ENCODE measurements at regions not wholly inside any gene's neighbourhood (a gene's known extent, or its start where the extent isn't known, plus 50 kb on each side); places are given as distances from the start of the nearest gene placed in this dataset.
"Not testable (repeated sequence)": the region's sequence is repeated elsewhere in the genome, so short reads cannot be mapped to it uniquely, and the experiment has no call there.

DNA sequence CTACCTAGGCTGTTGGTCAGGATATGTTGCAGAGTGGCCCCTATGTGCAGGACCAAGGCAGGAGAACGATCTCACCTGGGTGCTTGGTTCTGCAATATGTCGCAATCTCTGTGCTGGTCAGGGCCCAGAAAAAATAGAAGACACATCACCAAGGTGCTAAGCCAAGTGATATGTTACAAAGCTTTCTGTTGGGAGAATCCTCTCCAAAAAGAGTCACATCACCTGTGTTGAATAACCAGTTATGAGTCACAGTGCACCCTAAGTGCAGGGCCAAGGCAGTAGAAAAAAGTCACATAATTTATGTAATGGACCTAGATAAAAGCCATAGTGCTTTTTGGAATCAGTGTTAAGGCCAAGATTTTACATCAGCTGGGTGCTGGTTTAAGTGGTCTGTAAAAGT is 965.9 kb upstream of the AMELY start:
- DNase-seq (ENCODE audit: low spot score): no peak

DNA sequence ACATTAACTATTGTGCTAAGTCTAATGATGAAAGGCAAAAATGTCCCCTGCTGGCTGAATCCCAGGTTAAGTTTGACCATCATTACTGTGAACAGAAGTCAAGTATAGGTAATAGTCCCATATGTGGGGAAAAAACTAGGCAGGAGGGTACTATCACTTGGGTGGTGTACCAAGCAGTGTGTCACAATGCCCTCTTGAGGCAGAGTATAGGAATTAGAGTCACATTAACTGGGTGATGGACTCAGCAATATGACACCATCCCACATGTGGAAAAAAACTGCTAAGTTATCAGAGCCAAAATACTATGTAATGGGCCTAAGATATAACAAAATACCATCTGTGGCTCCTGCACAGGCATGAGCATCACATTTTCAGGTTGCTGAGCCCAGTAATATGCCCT is 962.5 kb upstream of the AMELY start:
- DNase-seq (ENCODE audit: low spot score): peak; percentile 35

DNA sequence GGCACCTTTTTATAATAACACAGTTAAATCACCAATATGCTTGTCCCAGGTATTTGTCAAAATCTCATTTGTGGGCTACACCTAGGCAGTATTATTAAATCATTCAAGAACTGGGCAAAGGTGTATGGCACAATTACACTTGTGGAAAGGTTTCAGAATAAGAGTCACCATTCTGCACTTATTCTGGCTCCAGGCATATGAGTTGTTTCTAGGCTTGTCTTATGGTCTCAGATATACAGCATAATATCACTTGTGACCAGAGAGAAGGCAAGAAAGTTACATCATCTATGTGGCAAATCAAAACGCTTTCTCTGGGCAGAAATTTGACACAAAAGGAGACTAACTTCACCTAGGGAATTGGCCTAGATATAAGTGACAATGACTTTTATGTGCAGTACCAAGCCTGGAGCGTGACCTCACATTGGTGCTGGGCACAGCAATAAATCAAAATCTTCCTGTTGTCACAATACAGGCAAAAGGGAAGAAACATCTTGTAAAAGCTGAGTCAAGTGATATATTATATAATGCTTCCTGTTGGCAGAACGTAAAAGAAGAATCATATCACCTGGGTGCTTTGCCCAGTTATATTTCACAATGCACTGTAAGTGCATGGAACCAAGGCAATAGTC is 959.9 kb upstream of the AMELY start:
- no peak for DNase-seq (ENCODE audit: low spot score)

DNA sequence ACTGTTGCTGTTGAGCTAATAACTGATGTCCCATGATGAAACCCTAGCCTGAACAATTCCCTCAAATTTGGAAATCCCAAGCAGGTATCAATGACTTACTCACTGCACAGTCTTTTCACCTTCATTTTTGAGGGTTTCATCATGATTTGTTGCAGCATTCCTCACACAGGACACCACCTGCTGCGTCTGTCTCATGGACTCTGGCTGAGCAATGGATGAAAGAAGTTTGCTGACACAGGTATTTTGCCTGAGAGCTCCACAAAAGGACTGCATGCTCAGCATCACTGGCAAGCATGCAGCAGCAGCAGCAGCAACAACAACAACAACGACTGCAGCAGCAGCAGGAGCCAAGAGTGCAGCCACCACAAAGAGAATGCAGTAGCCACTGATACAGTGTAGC is 955.4 kb upstream of the AMELY start:
- DNase-seq (ENCODE audit: low spot score): no peak

DNA sequence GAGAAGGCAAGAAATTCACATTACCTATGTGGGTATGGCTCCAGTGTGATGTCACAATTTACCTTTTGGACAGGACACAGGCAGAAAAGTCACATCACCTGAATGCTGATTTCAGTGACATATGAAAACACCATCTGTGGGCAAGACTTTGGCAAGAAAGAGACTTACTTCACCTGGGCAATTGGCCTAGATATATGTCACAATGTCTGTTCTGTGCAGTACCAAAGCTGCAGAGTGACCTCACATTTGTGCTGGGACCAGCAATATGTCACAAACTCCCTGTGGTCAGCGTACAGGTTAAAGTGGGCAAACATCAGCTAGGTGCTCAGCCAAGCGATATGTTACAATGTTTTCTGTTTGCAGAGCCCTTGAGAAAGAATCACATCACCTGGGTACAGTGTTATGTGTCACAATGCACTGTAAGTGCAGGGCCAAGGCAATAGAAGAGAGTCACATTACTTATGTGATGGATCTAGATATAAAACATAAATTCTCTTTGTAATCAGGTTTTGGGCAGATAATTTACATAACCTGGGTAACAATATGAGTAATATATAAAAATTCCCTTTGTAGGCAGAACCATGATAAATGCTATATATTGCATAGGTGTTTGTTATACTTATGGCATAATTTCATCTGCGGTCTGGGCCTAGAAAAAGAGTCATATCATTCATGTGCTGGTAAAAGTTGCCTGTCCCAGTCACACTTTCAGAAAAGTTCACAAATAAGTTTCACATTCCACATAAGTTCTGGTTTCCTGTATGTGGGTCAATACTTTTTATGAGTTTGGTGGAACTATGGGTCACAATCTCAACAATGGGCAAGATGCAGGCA is 949.4 kb upstream of the AMELY start:
- DNase-seq (ENCODE audit: low spot score): no peak

DNA sequence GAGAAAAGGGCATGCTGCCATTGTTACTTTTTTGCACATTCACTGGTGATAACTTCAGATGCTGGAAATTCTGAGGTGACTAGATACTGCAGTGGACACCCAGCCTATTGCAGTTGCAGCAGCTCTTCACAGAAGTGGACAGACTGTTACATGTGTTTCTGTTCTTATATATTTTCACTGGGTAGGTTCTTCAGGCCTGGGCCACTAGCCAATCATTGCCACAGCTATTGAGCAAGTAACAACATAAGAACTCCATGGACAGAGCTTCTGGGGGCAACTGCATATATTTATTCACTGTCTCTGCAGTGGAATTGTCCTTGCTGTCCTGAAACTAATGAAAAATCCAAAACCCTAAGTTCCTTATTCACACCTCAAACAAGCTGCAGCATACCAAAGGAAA is 938.6 kb upstream of the AMELY start:
- DNase-seq (ENCODE audit: low spot score): no peak

DNA sequence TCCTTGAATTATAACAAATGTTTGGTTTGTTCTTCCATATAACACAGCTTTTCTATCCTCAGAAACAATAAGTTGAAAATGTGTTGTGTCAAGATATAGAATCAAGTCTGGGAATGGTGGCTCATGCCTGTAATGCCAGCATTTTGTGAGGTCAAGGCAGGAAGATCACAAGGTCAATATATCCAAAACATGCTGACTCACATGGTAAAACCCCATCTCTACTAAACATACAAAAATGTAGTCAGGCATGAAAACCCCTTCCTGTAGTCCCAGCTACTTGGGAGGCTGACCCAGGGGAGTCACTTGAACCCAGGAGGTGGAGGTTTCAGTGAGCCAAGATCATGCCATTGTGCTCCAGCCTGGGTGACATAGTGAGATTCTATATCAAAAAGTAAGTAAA is 934.2 kb upstream of the AMELY start:
- no peak for DNase-seq (ENCODE audit: low spot score)

DNA sequence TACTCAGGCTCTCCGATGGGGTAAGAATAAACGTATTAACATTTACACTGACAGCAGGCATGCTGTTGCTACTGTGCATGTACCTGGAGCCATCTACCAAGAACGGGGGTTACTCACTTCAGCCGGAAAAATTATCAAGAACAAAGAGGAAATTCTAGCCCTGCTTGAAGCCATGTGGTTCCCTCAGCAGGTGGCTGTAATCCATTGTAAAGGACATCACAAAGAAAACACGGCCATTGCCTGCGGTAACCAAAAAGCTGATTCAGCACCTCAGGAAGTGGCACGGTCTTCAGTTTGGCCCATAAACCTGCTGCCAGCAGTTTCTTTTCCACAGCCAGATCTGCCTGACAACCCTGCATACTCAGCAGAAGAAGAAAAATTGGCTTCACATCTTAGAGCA is 925.5 kb upstream of the AMELY start:
- no peak for DNase-seq (ENCODE audit: low spot score)

DNA sequence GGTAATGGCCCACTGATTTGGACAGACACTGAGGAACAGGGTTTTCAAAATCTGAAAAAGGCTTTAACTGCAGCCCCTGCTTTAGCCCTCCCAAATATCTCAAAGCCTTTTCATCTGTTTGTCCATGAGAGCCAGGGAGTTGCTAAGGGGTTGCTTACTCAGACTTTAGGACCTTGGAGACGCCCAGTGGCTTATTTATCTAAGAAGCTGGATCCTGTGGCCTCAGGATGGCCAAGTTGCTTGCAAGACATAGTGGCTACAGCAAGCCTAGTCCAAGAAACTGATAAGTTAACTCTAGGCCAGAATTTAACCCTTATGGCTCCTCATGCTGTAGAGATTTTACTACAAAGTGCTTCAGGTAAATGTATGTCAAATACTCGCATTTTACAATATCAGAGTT is 924.8 kb upstream of the AMELY start:
- no peak for DNase-seq (ENCODE audit: low spot score)

DNA sequence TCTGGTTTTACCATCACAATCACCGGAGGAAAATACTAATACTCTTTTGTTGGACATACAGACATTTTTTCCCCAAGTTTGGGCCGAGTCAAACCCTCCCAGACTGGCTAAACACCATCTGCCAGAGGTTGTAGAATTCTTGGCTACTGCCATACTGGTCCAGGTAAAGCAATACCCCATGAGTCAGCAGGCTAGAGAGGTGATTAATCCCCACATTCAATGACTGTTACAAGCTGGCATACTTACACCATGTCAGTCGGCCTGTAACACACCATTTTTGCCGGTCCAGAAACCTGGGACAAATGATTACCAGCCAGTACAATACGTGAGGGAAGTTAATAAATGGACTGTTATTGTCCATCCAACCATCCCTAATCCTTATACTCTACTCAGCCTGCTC is 923.9 kb upstream of the AMELY start:
- no peak for DNase-seq (ENCODE audit: low spot score)

DNA sequence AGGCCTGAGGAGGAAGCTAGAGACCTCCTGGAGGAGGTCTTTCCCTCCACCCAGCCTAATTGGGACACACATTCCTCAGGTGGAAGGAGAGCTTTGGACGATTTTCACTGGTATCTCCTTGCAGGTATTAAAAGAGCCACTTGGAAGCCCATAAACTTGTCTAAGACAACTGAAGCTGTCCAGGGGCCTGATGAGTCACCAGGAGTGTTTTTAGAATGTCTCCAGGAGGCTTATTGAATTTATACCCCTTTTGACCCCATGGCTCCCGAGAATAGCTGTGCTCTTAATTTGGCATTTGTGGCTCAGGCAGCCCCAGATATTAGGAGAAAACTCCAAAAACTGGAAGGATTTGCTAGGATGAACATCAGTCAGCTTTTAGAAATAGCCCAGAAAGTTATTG is 922.7 kb upstream of the AMELY start:
- no peak for DNase-seq (ENCODE audit: low spot score)

DNA sequence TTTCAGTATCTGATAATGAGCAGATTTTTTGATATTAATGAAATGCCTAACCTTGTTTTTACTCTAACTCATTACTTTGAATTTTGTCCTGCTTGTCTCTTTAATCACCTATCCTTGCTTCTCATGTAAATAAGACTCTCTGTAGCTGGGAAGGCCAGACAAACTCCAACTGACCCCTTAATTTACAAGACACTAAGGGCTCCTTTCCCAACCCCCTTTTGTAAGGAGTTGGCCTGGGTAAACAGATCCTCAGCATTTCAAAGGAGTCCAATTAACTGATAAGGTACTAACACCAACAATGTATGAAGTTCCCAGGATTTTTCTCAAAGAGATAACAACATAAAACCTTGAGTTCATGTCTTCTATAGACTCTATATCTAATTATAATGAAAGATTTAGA is 919.3 kb upstream of the AMELY start:
- not testable (repeated sequence) for DNase-seq (ENCODE audit: low spot score)

DNA sequence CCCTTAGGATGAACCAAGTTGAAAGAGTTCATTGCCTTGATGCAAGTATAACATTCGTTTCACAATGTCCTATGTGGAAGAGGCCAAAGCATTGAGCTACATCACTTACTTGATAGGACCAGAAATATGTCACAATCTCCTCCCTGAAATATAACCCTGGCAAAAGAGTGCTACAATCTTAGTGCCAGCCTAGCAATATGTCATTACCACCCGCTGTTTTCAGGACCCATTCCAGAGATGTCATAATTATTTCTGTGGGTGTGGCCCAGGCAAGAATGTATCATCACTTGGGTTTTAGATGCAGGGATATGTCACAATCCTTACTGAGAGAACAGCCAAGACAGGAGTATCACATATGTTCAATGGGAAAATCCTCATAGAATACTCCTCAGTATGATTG is 915.0 kb upstream of the AMELY start:
- DNase-seq (ENCODE audit: low spot score): peak; percentile 11

DNA sequence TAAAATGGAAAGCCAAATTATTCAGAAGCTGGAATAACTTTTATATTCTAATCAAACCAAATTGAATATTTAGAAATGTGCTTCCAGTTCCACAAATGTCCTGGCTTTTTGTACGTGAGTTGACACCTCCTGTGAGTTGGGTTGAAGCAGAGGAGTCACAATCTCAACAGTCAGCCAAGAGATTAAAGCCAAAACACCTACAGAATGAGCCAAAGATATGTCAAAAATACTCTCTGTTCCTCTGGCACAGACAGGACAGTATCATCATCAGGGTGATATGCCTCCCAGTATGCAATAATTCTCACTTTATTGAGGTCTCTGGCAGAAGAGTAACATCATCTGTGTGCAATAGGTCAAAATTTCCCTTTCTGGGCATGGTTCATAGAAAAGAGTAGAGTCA is 914.3 kb upstream of the AMELY start:
- no peak for DNase-seq (ENCODE audit: low spot score)

DNA sequence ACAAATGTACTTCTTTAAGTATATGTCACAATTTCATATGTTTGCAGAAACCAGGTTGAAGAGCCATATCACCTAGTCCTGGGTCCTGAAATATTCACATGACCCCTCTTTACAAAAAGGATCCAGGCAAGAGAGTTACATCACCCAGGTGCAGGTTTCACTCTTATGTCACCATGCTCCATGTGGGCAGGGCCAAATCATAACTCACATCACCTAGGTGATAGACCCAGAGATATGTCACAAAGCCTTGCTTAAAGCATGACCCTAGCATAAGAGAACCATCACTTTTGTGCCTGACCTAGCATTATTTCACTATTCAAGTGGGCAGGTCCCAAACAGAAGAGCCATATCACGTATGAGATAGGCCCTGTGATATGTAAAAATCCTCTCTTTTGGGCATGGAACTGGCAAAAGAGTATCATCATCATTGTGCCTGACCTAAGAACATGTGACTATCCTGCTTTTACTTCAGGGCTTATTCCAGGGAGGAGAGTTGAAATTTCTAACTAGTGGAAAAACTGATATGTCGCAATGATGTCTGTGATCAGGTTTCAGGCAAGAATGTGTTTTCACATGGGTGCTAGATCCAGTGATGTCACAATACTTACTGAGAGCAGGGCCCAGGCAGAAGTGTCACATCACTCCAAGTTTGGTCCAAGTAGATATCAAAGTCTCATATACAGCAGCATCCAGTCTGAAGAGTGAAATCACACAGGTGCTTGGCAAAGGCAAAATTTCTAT is 909.9 kb upstream of the AMELY start:
- DNase-seq (ENCODE audit: low spot score): peak; percentile 13

DNA sequence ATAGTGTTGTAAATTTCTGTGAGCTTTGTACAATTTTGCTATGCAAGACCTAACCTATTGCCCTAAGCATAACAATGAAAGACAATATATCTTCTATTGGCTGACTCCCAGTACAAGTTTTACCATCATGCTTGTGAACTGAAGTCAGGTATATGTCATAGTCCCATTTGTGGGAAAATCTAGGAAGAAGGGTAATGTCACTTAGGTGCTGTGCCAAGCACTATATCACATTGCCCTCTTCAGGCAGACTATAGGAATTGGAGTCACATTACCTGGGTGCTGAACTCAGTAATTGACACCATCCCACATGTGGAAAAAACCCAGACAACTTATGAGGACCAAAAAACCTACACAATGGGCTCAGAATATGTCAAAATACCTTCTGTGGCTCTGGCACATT is 907.4 kb upstream of the AMELY start:
- DNase-seq (ENCODE audit: low spot score): peak; percentile 4

DNA sequence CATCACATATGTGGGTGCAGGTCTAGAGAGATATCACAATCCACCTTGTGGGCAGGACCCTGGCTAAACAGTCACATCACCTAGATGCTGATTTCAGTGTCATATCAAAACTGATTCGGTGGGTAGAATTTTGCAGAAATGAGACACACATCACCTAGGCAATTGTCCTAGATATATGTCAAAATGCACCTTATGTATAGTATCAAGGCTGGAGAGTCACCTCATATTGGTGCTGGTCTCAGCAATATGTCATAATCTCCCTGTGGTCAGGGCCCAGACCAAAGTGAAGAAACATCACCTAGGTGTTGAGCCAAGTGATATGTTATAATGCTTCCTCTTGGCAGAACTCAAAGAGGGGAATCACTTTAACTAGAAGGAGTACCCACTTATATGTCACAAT is 905.0 kb upstream of the AMELY start:
- DNase-seq (ENCODE audit: low spot score): no peak

DNA sequence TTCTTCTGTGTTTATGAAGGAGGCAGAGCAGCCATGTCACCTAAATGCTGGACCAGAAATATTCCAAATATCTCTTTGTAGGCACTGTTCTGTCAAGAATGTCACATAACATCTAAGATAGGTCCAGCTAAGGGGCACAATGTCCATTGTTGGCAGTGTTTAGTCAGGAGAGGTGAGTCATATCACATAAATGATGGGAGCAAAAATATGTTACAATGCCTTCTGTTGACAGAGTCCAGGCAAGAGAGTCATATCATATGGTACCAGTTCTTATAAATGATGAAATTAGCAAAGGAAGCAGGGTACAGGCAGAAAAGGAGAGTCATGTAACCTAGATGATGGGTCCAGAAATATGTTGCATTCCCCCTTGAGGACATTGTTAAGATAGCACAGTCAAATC is 904.4 kb upstream of the AMELY start:
- no peak for DNase-seq (ENCODE audit: low spot score)

DNA sequence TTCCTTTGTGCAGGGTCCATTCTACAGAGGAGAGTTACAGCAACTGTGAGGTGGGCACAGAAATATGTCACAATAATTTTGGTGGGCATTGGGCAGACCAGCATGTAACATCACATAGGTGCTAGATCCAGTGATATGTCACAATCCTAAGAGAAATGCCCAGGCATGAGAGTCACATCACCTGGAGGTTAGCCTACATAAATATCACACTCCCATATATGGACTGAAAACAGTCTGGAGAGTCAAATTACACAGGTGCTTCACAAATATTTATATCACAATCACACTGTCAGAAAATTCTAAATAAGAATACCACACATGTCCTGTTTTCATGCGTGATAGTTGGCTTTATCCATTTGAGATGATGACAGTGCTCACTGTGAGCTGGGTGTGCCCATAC is 903.7 kb upstream of the AMELY start:
- DNase-seq (ENCODE audit: low spot score): no peak

DNA sequence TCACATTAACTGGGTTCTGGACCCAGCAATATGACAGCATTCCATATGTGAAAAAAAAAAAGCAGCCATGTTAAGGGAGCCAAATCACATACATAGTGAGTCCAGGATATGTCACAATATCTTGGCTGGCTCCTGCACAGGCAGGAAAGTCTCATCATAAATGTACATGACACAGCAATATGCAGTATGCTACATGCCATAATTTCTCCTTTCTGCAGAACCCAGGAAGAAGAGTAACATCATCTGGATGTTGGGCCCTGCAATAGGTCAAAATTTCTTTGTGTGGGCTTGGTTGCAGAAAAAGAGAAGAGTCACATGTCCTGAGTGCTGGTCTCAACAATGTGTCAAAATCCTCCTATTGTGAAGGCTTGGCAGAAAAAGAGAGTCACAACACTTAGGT is 902.8 kb upstream of the AMELY start:
- DNase-seq (ENCODE audit: low spot score): no peak

DNA sequence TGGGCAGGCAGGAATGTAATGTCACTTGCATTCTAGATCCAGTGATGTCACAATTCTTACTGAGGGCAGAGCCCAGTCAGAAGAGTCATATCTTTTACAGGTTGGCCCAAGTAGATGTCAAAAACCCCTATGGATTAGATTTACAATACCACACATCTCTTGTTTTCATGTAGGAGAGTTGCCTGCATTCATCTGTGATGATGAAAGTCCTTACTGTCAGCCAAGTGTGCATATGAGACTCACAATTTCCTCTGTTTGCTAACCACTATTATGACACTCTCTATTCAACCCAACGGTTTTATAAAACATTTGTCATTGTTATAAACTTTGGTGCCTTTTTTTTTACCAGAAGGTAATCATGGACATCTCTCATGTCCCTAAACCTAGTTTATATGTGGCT is 898.8 kb upstream of the AMELY start:
- peak; percentile 5 for DNase-seq (ENCODE audit: low spot score)

DNA sequence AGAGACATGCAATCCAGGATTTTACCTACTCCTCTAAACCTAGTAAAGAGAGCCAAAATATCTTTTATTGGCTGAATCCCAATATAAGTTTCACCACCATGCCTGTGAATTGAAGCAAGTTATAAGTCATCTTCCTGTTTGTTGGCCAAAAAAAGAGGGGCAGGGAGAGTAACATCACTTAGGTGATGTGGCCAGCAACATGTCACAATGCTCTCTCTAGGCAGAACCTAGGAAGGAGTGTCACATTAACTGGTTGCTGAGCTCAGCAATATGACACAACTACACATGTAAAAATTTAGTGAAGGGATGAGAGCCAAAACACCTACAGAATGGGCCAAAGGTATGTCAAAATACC is 895.9 kb upstream of the AMELY start:
- DNase-seq (ENCODE audit: low spot score): no peak

Measured in GM03348 (cell line).